Coronary artery (tissue), 2 donors: ENCODE measurements at regions not wholly inside any gene's neighbourhood (a gene's known extent, or its start where the extent isn't known, plus 50 kb on each side); places are given as distances from the start of the nearest gene placed in this dataset.

Source experiments
- DNase-seq: peaks from one replicate; pipeline ENCODE4 v3.0.0-alpha.2; 2017; ENCODE audit warnings: low spot score
- H3K27ac ChIP-seq, 2 donors: fragments of 200-600 bp; sonication (generic); one replicate each; pipeline ENCODE4 v1.5.1; 2016 to 2019
- H3K4me3 ChIP-seq: fragments of 200-600 bp; sonication (generic); 2 replicates; pipeline ENCODE4 v1.5.1; 2016; ENCODE audit warnings: mild to moderate bottlenecking, moderate library complexity
- TF ChIP-seq, protein P1 (sequence below): fragments of 200-600 bp; sonication (generic); IDR thresholded peaks from one replicate; pipeline ENCODE4 v1.5.1; 2019; ENCODE audit warnings: antibody characterized with exemption

- TF ChIP-seq, protein P1, sequence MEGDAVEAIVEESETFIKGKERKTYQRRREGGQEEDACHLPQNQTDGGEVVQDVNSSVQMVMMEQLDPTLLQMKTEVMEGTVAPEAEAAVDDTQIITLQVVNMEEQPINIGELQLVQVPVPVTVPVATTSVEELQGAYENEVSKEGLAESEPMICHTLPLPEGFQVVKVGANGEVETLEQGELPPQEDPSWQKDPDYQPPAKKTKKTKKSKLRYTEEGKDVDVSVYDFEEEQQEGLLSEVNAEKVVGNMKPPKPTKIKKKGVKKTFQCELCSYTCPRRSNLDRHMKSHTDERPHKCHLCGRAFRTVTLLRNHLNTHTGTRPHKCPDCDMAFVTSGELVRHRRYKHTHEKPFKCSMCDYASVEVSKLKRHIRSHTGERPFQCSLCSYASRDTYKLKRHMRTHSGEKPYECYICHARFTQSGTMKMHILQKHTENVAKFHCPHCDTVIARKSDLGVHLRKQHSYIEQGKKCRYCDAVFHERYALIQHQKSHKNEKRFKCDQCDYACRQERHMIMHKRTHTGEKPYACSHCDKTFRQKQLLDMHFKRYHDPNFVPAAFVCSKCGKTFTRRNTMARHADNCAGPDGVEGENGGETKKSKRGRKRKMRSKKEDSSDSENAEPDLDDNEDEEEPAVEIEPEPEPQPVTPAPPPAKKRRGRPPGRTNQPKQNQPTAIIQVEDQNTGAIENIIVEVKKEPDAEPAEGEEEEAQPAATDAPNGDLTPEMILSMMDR, result no peak
- no peak for DNase-seq
- H3K27ac ChIP-seq, result no peak overlapping the region
- no peak overlapping the region for H3K4me3 ChIP-seq
Observed at GRCh38 chr5:38151878-38152277, 106.5 kb upstream of the EGFLAM start.

DNA sequence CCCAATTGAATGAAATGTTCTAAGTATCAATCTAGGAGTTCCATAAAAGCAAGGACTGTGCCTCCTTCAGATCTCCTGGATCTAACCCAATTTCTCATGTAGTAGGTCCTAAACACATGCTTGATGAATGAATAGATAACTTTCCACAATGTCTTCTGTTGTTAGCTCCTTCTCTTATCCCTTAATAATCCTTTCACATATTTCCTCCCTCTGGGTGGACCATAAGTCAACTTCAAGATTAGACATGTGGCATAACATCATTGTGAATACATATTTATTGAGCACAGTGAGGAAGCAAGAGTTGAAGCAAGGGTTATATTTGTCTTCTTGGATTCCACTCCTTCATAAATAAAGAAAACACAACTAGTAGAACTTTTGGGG is 108.6 kb upstream of the EGFLAM start:
- TF ChIP-seq, protein P1, result no peak
- no peak overlapping the region for H3K4me3 ChIP-seq
- no peak overlapping the region for H3K27ac ChIP-seq
- no peak for DNase-seq

DNA sequence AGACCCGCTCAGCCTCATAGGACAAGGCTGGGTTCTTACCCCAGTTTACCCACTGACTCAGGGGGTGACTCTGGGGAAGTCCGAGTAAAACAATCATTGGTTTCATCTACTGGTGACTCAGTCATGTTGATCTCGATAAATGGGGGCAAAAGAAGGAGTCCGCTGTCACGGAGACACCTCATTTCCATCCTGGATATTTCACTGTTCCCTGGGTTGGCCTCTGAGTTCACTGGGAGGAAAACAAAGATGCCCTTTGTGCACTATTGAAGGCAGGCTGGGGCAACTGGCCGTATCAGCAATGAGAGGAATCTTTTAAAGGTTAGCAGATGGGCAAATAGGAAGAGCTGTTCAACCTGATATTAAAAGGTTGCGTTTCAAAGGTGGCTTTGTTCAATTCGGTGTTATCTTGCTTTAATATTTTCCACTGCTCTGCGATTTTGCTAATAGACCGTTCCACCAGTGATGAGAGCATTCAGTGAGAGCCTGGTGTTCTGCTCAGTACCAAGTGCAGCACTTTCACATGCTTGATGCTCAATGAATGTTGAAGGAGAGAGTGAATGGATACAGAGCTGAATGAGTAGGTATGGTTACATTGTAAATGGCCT is 110.2 kb upstream of the EGFLAM start:
- no peak for DNase-seq
- Histone ChIP-seq H3K4me3 (no peak overlapping the region), H3K27ac (no peak overlapping the region)
- TF ChIP-seq, protein P1, result no peak

- Histone ChIP-seq H3K27ac (no peak overlapping the region), H3K4me3 (no peak overlapping the region)
- DNase-seq, result no peak
- TF ChIP-seq, protein P1, result no peak
Observed at GRCh38 chr5:38143384-38143783, 115.0 kb upstream of the EGFLAM start.

DNA sequence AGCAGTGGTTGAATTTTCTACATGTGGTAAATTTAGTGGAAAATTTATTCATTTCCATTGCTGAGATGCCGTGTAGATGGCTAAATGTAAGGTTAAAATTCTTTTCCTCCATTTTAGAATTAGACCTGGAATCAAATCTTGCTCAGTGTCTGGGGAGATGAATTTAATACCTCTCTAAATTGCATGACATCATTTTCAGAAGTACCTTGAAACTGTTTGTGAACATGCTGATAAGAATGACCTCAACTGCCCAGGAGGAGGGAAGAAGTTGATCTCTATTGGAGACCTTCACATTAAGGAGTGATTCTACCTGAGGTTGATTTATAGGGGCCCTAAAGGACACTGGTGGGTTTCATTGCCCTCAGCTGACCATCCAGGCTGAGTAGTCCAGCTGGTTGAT is 116.7 kb upstream of the EGFLAM start:
- TF ChIP-seq, protein P1, result no peak
- DNase-seq, result no peak
- H3K27ac ChIP-seq, result no peak overlapping the region

GRCh38 chr5:38138574-38138973 is 119.8 kb upstream of the EGFLAM start:
- TF ChIP-seq, protein P1, result no peak
- H3K27ac ChIP-seq, result no peak overlapping the region

More for the DNA sequence above, 116.7 kb upstream of the EGFLAM start:
- H3K4me3 ChIP-seq, result no peak overlapping the region

DNA sequence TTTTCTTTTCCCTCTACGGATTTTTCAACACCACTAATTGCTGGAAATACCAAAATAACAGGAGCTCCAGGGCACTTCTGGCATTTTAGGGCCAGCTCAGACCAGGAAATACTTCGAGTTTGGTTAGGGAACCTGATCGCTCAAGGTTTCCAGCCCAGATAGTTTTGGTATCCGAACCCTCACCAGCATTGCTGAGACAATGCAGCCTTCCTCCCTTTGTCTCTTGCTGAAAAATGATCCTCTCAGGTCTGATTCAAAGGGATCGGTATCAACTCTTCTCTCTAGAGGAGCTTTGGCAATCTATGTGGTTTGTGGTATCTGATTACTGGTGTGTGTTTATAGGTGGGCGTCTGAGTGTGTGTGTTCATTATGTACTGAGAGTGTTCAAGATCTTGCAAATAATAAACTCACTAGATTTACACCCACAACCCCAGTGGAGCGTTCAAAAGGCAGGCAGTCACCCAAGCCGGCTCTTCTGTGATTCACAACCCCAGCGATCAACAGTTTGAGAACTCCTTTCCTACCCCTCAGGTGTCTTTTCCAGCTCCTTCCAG is 122.8 kb upstream of the EGFLAM start:
- H3K4me3 ChIP-seq, result no peak overlapping the region
- TF ChIP-seq, protein P1, result no peak
- no peak for DNase-seq
- H3K27ac ChIP-seq, result no peak overlapping the region

More at GRCh38 chr5:38138574-38138973, 119.8 kb upstream of the EGFLAM start:
- no peak for DNase-seq
- no peak overlapping the region for H3K4me3 ChIP-seq
